GM19238 (cell line): ENCODE measurements at regions not wholly inside any gene's neighbourhood (a gene's known extent, or its start where the extent isn't known, plus 50 kb on each side); places are given as distances from the start of the nearest gene placed in this dataset.

Source experiments
- DNase-seq: peaks from one replicate; pipeline ENCODE4 v3.0.0; 2011; ENCODE audit warnings: low spot score; ENCODE audit not compliant: insufficient read length

- no peak for DNase-seq
Observed at GRCh38 chr2:219769090-219769910, 141.9 kb downstream of the SLC4A3 start.

- no peak for DNase-seq
Observed at GRCh38 chr2:219772103-219772635, 144.7 kb downstream of the SLC4A3 start.

GRCh38 chr2:219772697-219773096 is 145.3 kb downstream of the SLC4A3 start:
- DNase-seq, result no peak

- DNase-seq, result no peak
Observed at GRCh38 chr2:219775506-219775905, 148.1 kb downstream of the SLC4A3 start.

GRCh38 chr2:219777388-219777787 is 150.0 kb downstream of the SLC4A3 start:
- no peak for DNase-seq

GRCh38 chr2:219778189-219778588 is 150.8 kb downstream of the SLC4A3 start:
- no peak for DNase-seq

GRCh38 chr2:219782737-219783348 is 155.4 kb downstream of the SLC4A3 start:
- no peak for DNase-seq

- no peak for DNase-seq
Observed at GRCh38 chr2:219783359-219783975, 156.0 kb downstream of the SLC4A3 start.

- no peak for DNase-seq
Observed at GRCh38 chr2:219784178-219784577, 156.7 kb downstream of the SLC4A3 start.

GRCh38 chr2:219789476-219789875 is 162.0 kb downstream of the SLC4A3 start:
- no peak for DNase-seq

GRCh38 chr2:219792446-219792845 is 165.0 kb downstream of the SLC4A3 start:
- DNase-seq, result no peak

- no peak for DNase-seq
Observed at GRCh38 chr2:219798430-219798829, 171.0 kb downstream of the SLC4A3 start.

GRCh38 chr2:219803294-219803693 is 175.9 kb downstream of the SLC4A3 start:
- DNase-seq, result no peak

- DNase-seq, result no peak
Observed at GRCh38 chr2:219810895-219811294, 183.5 kb downstream of the SLC4A3 start.

- DNase-seq, result no peak
Observed at GRCh38 chr2:219812672-219813071, 185.2 kb downstream of the SLC4A3 start.

GRCh38 chr2:219820767-219821166 is 193.3 kb downstream of the SLC4A3 start:
- no peak for DNase-seq

- DNase-seq, result no peak
Observed at GRCh38 chr2:219823574-219823973, 196.1 kb downstream of the SLC4A3 start.

GRCh38 chr2:219824996-219825395 is 197.6 kb downstream of the SLC4A3 start:
- no peak for DNase-seq

- DNase-seq, result no peak
Observed at GRCh38 chr2:219828127-219828526, 200.7 kb downstream of the SLC4A3 start.

- DNase-seq, result no peak
Observed at GRCh38 chr2:219829667-219830352, 202.4 kb downstream of the SLC4A3 start.

- DNase-seq, result no peak
Observed at GRCh38 chr2:219830353-219830738, 202.9 kb downstream of the SLC4A3 start.

- no peak for DNase-seq
Observed at GRCh38 chr2:219831957-219832356, 204.5 kb downstream of the SLC4A3 start.
